HepG2 (cell line): ENCODE measurements at regions not wholly inside any gene's neighbourhood (a gene's known extent, or its start where the extent isn't known, plus 50 kb on each side); places are given as distances from the start of the nearest gene placed in this dataset.

ENCODE experiments used
- ATAC-seq: fragments of 200-7000 bp; cut with Tn5 transposase; 3 replicates; pipeline ENCODE4 v1.9.1; 2020; ENCODE audit warnings: mild to moderate bottlenecking, moderate library complexity
- BruUV-seq: library from RNA; stranded (reverse); fragments of 400-500 nt; replicated peaks from 2 replicates; lab custom pipeline; 2021; lab: Mats Ljungman, UMichigan
- CTCF ChIA-PET: fragments of 300-600 bp; formaldehyde crosslinking; extraction: SDS; loops from one replicate; lab custom pipeline; 2021; ENCODE audit warnings: low total read pairs, inconsistent platforms, low intra/inter-chr PET ratio; lab: Yijun Ruan, JAX
- POLR2A ChIA-PET: fragments of 350-600 bp; sonication (Branson Sonifier 250); formaldehyde crosslinking; loops from one replicate; lab custom pipeline; 2020; ENCODE audit warnings: antibody characterized with exemption, inconsistent platforms; lab: Yijun Ruan, JAX
- DNase-seq: peaks from one replicate; pipeline ENCODE4 v3.0.0-alpha.2; 2015; ENCODE audit warnings: low spot score
- FAIRE-seq: peaks from 3 replicates; lab custom pipeline; 2011; peaks lifted over from hg19 to GRCh38; lab: Jason Lieb, UNC
- H2AFZ ChIP-seq: one replicate; pipeline ENCODE4 v1.6.1; 2011; ENCODE audit warnings: low read length, inconsistent platforms
- H3K27ac ChIP-seq: fragments of 300-600 bp; 3 replicates; pipeline ENCODE4 v1.8.0; 2011; ENCODE audit warnings: mixed run types, mild to moderate bottlenecking, mixed read lengths, low read length, inconsistent platforms; ENCODE audit not compliant: insufficient read depth; ENCODE audit errors: extremely low read length
- H3K27me3 ChIP-seq, 2 experiments: fragments of 200-600 bp in 1 of 2; 2 replicates in 1 of 2; 3 replicates in 1 of 2; pipeline versions ENCODE4 v1.6.0 to v1.8.0; 2011; ENCODE audit warnings: low read length in 2 of 2, mild to moderate bottlenecking in 2 of 2, moderate library complexity in 2 of 2, inconsistent platforms in 1 of 2; ENCODE audit not compliant: insufficient read depth in 2 of 2, control insufficient read depth in 1 of 2
- H3K36me3 ChIP-seq, 2 experiments: fragments of 200-600 bp in 1 of 2; replicated peaks in 1 of 2; 2 replicates in 1 of 2; 3 replicates in 1 of 2; pipeline versions ENCODE4 v1.5.1 to v1.8.0; 2011; ENCODE audit warnings: low read length in 2 of 2, inconsistent platforms in 1 of 2; ENCODE audit not compliant: insufficient read depth in 2 of 2, control insufficient read depth in 1 of 2
- H3K4me1 ChIP-seq: 2 replicates; pipeline ENCODE4 v1.5.1; 2012; ENCODE audit warnings: low read length, inconsistent platforms; ENCODE audit not compliant: insufficient read depth
- H3K4me2 ChIP-seq: 2 replicates; pipeline ENCODE4 v1.6.0; 2011; ENCODE audit warnings: low read depth, low read length, inconsistent platforms
- H3K4me3 ChIP-seq, 3 experiments: fragments of 200-600 bp in 1 of 3; sonication (generic), shearing (Covaris generic) in 1 of 3; replicated peaks in 1 of 3; 2 replicates each; pipeline ENCODE4 v1.5.1; 2011 to 2016; ENCODE audit warnings: low read length in 3 of 3, inconsistent platforms in 2 of 3, low read depth in 2 of 3, mild to moderate bottlenecking in 2 of 3, control low read depth in 1 of 3, mixed read lengths in 1 of 3; ENCODE audit not compliant: insufficient read depth in 1 of 3
- H3K79me2 ChIP-seq: one replicate; pipeline ENCODE4 v1.6.1; 2011; ENCODE audit warnings: low read length, inconsistent platforms; ENCODE audit not compliant: insufficient read depth
- H3K9ac ChIP-seq: 2 replicates; pipeline ENCODE4 v1.6.0; 2011; ENCODE audit warnings: mild to moderate bottlenecking, low read depth, low read length, inconsistent platforms; ENCODE audit not compliant: insufficient read depth
- H3K9me3 ChIP-seq: 2 replicates; pipeline ENCODE4 v1.5.1; 2012; ENCODE audit warnings: mild to moderate bottlenecking, low read length
- H4K20me1 ChIP-seq: 2 replicates; pipeline ENCODE4 v1.6.0; 2011; ENCODE audit warnings: inconsistent platforms, mild to moderate bottlenecking, low read length, moderate library complexity; ENCODE audit not compliant: insufficient read depth
- HIVEP1 ChIP-seq: sonication (generic); formaldehyde crosslinking; IDR thresholded peaks from 2 replicates; pipeline ENCODE4 v1.4.0; 2020; ENCODE audit warnings: mild to moderate bottlenecking, missing genetic modification reagents
- IRF9 ChIP-seq: sonication (generic); formaldehyde crosslinking; IDR thresholded peaks from 2 replicates; pipeline ENCODE4 v1.8.0; 2022; ENCODE audit warnings: missing genetic modification reagents, mild to moderate bottlenecking, borderline replicate concordance
- MZF1 ChIP-seq: sonication (generic); formaldehyde crosslinking; IDR thresholded peaks from 2 replicates; pipeline ENCODE4 v1.8.1; 2023; ENCODE audit warnings: mild to moderate bottlenecking, missing genetic modification reagents, borderline replicate concordance
- POLR2A ChIP-seq, 2 experiments: IDR thresholded peaks; 2 replicates each; pipeline ENCODE4 v1.6.1; 2011; ENCODE audit warnings: low read depth in 2 of 2, low read length in 2 of 2, mild to moderate bottlenecking in 1 of 2, moderate library complexity in 1 of 2; ENCODE audit not compliant: insufficient read depth in 1 of 2
- PRPF4 ChIP-seq: fragments of 200-400 bp; formaldehyde crosslinking; IDR thresholded peaks from 2 replicates; pipeline ENCODE4 v1.6.1; 2016; ENCODE audit warnings: low read length, low read depth; ENCODE audit not compliant: poor library complexity, severe bottlenecking
- RXRB ChIP-seq: IDR thresholded peaks from 2 replicates; pipeline ENCODE4 v1.6.1; 2016; ENCODE audit warnings: borderline replicate concordance, missing genetic modification reagents, missing compliant biosample characterization
- SAFB2 ChIP-seq: sonication (generic); formaldehyde crosslinking; IDR thresholded peaks from 2 replicates; pipeline ENCODE4 v1.5.1; 2020; ENCODE audit warnings: missing genetic modification reagents, low read depth, mild to moderate bottlenecking, borderline replicate concordance
- ZC3H4 ChIP-seq: sonication (generic); formaldehyde crosslinking; IDR thresholded peaks from 2 replicates; pipeline ENCODE4 v1.4.0; 2020; ENCODE audit warnings: missing genetic modification reagents, borderline replicate concordance
- ZNF335 ChIP-seq: sonication (generic); formaldehyde crosslinking; IDR thresholded peaks from 2 replicates; pipeline ENCODE4 v1.4.0; 2020; ENCODE audit warnings: missing genetic modification reagents
- WGBS: methylation state at CpG from one replicate; pipeline ENCODE4 v1.1.6; 2017; ENCODE audit warnings: low lambda C conversion rate; 5-methylcytosine and 5-hydroxymethylcytosine counted together
- in situ Hi-C: cut with HindIII; loops from 2 replicates; pipeline ENCODE4 v1.10.0; 2017; ENCODE audit warnings: low pct_unique_long_range_greater_than_20kb; ENCODE audit not compliant: extremely low pct_ligation_motif_present
- intact Hi-C: fragments of 100-400 bp; cut with micrococcal nuclease; formaldehyde crosslinking; loops from one replicate; pipeline ENCODE4 v1.10.0; 2022; ENCODE audit not compliant: unreplicated experiment
- TF ChIP-seq, protein P1 (sequence below): sonication (generic); formaldehyde crosslinking; IDR thresholded peaks from 2 replicates; pipeline ENCODE4 v1.8.1; 2023; ENCODE audit warnings: mild to moderate bottlenecking, moderate library complexity, missing genetic modification reagents

DNA sequence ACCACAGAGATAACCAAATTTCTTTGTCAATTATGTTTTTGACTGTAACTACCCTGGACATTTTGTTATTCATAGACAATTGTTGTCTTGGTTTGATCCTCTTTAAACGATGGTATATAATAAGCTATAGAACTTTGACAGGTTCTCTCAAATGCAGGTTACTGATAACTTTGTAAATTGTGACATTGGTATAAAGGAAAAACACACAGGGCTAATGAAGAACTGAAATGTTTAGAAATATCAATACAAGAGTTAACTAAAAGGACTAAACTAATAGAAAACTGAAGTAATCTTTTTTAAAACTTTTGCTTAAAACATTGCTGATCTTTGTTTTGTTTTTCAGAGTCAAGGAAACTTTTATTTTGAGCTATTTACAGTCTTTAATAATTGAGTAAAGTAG is 124.8 kb downstream of the TPBG start:
- 0% methylated on average over 1 of the region's 1 CpG for WGBS
- DNase-seq = no peak
- CTCF ChIA-PET = no interaction called here
- peaks cover 13% of the 10 kb centered on the region; the same call in 1 of the 2 replicates for H3K9me3 ChIP-seq
- in situ Hi-C loops (loop anchor here (10.0 kb wide), 1 partner anchor 214 kb away; no protein-coding TSS in a partner anchor), intact Hi-C loops (no loop called here)
- H3K4me2 ChIP-seq = no peak overlapping the region
- no peak overlapping the region for H3K27ac ChIP-seq
- H3K27me3 ChIP-seq = no peaks in the 10 kb centered on the region
- ATAC-seq = no peak
- no peaks in the 10 kb centered on the region for H3K79me2 ChIP-seq
- no peak overlapping the region for H3K4me3 ChIP-seq
- H3K36me3 ChIP-seq = no peaks in the 10 kb centered on the region
- TF ChIP-seq ZC3H4 (CRISPR knock-in tag) (no peak), HIVEP1 (no peak), PRPF4 (no peak), SAFB2 (CRISPR knock-in tag) (no peak), RXRB (CRISPR knock-in tag) (no peak), IRF9 (CRISPR knock-in tag) (no peak), POLR2A (IDR thresholded peaks at IDR 0.05; ENCODE audit: insufficient read depth in 1 of 2, low read depth in 2 of 2, low read length in 2 of 2) (no peak), ZNF335 (no peak), MZF1 (CRISPR knock-in tag) (no peak)
- TF ChIP-seq, protein P1, sequence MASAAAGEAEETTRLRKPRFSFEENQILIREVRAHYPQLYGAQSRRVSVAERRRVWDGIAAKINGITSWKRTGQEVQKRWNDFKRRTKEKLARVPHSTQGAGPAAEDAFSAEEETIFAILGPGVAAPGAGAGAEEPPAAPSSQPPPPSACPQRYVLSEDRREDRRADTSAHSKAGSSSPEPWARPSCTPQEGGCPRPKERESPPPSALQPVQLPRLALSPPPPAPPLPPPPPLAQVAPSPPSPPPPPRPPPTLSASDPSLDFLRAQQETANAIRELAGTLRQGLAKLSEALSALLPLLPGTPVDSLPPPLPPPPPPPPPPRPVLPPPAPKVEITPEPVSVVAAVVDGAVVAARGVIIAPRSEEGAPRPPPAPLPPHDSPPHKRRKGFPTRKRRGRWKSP (CRISPR knock-in tag) = no peak
- POLR2A ChIA-PET = no interaction called here
- no TSS peak for BruUV-seq
- no peaks in the 10 kb centered on the region for H3K4me1 ChIP-seq
- no peak overlapping the region for H3K9ac ChIP-seq
- no peaks in the 10 kb centered on the region for H4K20me1 ChIP-seq
- H2AFZ ChIP-seq = no peak overlapping the region
- no peak for FAIRE-seq
